ENCODE measurements at regions not wholly inside any gene's neighbourhood (a gene's known extent, or its start where the extent isn't known, plus 50 kb on each side); places are given as distances from the start of the nearest gene placed in this dataset.

DNA sequence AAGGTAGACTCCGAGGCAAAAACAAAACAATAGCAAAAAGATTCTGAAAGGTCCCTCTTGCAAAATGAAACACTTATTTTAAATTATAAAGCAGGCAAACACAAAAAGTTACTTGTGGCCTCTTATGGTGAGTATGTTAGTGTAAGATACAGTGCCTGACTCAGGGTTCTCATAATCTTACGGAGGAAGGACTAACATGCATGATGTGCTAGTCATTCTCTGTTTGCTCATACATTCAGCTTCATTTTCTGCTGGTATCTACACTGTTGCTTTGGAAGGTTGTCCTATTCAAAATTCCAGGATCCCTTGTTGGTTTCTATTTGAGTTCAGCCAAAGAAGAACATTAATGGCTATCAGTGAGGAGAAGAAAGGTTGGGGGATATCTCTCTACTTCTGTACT is 249.1 kb upstream of the FAM47A start:
- CTCF ChIA-PET: no interaction called here
- Histone ChIP-seq H3K9me2 (ENCODE audit: insufficient read depth) (no peaks in the 10 kb centered on the region), H4K20me1 (ENCODE audit: insufficient read depth) (no peaks in the 10 kb centered on the region), H3K4me1 (ENCODE audit: control insufficient read depth in 1 of 2, insufficient read depth in 2 of 2, low read length in 2 of 2) (no peaks in the 10 kb centered on the region), H3K4me2 (ENCODE audit: low read length) (no peak overlapping the region), H3K27ac (ENCODE audit: low read depth, low read length) (no peak overlapping the region), H3K9ac (ENCODE audit: low read length) (no peak overlapping the region), H3K36me3 (ENCODE audit: control insufficient read depth in 1 of 2, insufficient read depth in 2 of 2, low read length in 2 of 2) (no peaks in the 10 kb centered on the region), H2AFZ (ENCODE audit: low read depth, low read length, poor library complexity, severe bottlenecking) (no peak overlapping the region), H3K4me3 (replicated peaks in 1 of 2; ENCODE audit: low read depth in 1 of 2, low read length in 2 of 2) (no peak overlapping the region), H3K9me3 (ENCODE audit: control insufficient read depth in 1 of 2, insufficient read depth in 1 of 2, low read depth in 1 of 2, low read length in 2 of 2) (no peaks in the 10 kb centered on the region), H3K79me2 (ENCODE audit: insufficient read depth, low read length) (no peaks in the 10 kb centered on the region), H3K27me3 (ENCODE audit: insufficient read depth, low read length) (no peaks in the 10 kb centered on the region)
- intact Hi-C loops (cut with micrococcal nuclease): no loop called here
- DNase-seq (ENCODE audit: low read depth, low spot score) (no peak), ATAC-seq (no peak)
- RAD21 ChIA-PET (ENCODE audit: low non-redundant PET in 1 of 2, low total read pairs in 2 of 2, uncharacterized antibody in 2 of 2, unreplicated experiment in 2 of 2): no interaction called here
- POLR2A ChIA-PET: no interaction called here
- no TSS peak for BruUV-seq (replicated peaks)
- TF ChIP-seq CBX3 (IDR thresholded peaks at IDR 0.05; ENCODE audit: low read depth) (no peak), ELF1 (IDR thresholded peaks at IDR 0.05; ENCODE audit: borderline replicate concordance, low read depth) (no peak), SIN3A (IDR thresholded peaks at IDR 0.05; ENCODE audit: low read depth) (no peak), RAD21 (IDR thresholded peaks at IDR 0.05; ENCODE audit: low read depth) (no peak), EZH2phosphoT487 (IDR thresholded peaks at IDR 0.05; ENCODE audit: borderline replicate concordance) (no peak), POLR2AphosphoS5 (IDR thresholded peaks at IDR 0.05; ENCODE audit: low read depth, low read length) (no peak), YY1 (IDR thresholded peaks at IDR 0.05; ENCODE audit: extremely low read depth, insufficient replicate concordance, low read depth, low read length) (no peak)
- TF ChIP-seq, protein P1, sequence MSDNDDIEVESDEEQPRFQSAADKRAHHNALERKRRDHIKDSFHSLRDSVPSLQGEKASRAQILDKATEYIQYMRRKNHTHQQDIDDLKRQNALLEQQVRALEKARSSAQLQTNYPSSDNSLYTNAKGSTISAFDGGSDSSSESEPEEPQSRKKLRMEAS (IDR thresholded peaks at IDR 0.05): no peak
- TF ChIP-seq, protein P2, sequence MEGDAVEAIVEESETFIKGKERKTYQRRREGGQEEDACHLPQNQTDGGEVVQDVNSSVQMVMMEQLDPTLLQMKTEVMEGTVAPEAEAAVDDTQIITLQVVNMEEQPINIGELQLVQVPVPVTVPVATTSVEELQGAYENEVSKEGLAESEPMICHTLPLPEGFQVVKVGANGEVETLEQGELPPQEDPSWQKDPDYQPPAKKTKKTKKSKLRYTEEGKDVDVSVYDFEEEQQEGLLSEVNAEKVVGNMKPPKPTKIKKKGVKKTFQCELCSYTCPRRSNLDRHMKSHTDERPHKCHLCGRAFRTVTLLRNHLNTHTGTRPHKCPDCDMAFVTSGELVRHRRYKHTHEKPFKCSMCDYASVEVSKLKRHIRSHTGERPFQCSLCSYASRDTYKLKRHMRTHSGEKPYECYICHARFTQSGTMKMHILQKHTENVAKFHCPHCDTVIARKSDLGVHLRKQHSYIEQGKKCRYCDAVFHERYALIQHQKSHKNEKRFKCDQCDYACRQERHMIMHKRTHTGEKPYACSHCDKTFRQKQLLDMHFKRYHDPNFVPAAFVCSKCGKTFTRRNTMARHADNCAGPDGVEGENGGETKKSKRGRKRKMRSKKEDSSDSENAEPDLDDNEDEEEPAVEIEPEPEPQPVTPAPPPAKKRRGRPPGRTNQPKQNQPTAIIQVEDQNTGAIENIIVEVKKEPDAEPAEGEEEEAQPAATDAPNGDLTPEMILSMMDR (IDR thresholded peaks at IDR 0.05 in 2 of 3, conservative IDR thresholded peaks at IDR 0.05 in 1 of 3; ENCODE audit: borderline replicate concordance in 1 of 3, insufficient read depth in 1 of 3, low read depth in 2 of 3, low read length in 2 of 3): no peak
- TF ChIP-seq, protein P3, sequence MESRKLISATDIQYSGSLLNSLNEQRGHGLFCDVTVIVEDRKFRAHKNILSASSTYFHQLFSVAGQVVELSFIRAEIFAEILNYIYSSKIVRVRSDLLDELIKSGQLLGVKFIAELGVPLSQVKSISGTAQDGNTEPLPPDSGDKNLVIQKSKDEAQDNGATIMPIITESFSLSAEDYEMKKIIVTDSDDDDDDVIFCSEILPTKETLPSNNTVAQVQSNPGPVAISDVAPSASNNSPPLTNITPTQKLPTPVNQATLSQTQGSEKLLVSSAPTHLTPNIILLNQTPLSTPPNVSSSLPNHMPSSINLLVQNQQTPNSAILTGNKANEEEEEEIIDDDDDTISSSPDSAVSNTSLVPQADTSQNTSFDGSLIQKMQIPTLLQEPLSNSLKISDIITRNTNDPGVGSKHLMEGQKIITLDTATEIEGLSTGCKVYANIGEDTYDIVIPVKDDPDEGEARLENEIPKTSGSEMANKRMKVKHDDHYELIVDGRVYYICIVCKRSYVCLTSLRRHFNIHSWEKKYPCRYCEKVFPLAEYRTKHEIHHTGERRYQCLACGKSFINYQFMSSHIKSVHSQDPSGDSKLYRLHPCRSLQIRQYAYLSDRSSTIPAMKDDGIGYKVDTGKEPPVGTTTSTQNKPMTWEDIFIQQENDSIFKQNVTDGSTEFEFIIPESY (IDR thresholded peaks at IDR 0.05; ENCODE audit: extremely low read depth, insufficient replicate concordance, low read length): no peak

Measured in HCT116 (cell line).